GM21723 (cell line): ENCODE measurements at regions not wholly inside any gene's neighbourhood (a gene's known extent, or its start where the extent isn't known, plus 50 kb on each side); places are given as distances from the start of the nearest gene placed in this dataset.

Source experiments
- ATAC-seq: cut with Tn5 transposase; IDR thresholded peaks from one replicate; pipeline ENCODE4 v1.9.1; 2021; ENCODE audit warnings: mild to moderate bottlenecking, moderate library complexity; ENCODE audit not compliant: unreplicated experiment

DNA sequence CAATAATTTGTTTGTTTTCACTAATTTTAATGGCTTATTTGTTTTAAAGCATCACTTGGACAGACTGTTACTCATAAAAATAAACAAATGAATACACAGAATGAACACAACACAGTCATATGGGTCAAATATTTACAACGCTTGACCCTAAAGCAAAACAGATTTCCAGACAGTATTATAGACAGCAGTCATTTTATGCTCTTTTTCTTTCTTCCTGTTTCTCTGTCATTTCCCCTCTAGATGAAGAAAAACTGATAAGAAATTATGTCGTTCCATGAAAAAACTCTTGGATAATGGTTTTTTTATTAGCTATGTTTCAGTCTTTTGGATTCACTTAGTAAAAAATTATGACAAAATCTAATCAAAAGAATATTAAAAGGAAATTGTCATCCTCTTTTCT, 297.3 kb upstream of the NEGR1 start:
- ATAC-seq: no peak

DNA sequence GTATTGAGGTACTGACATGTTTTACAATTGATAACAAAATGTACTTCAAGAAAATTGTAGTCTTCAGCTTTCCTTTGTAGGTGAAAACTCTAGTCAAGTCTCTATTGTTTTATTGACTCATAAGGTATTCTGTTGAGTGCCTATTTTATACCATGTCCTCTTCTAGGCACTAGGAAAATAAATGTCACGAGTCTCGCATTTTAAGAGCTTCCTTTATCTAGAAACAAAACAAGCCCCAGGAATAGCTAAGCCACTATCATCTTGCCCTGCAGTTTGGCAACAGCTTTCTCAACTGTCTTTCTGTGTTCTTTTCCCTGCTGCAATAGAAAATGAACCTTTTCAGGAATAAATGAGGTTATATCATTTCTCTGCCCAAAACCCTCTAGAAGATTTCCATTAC, 288.5 kb upstream of the NEGR1 start:
- no peak for ATAC-seq

DNA sequence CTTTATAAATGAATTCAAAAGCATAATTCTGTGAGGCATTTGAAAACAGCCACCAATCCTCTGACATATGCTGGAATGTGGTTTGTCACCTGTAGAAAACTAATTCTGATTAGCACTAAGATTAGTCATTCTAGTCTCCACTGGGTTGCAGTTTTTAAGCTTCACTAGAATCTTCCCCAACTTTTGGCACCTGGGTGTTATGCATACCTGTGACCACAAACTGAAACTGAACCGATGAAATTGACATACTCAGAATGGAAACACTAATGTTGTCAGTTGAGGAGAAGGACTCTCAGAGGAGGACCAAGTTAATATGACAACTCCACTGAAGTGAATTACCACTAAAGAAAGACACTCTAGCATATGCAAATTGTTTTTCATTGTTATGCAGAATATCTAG, 285.8 kb upstream of the NEGR1 start:
- ATAC-seq: no peak

GRCh38 chr1:72567521-72567920, 285.2 kb upstream of the NEGR1 start:
- no peak for ATAC-seq

DNA sequence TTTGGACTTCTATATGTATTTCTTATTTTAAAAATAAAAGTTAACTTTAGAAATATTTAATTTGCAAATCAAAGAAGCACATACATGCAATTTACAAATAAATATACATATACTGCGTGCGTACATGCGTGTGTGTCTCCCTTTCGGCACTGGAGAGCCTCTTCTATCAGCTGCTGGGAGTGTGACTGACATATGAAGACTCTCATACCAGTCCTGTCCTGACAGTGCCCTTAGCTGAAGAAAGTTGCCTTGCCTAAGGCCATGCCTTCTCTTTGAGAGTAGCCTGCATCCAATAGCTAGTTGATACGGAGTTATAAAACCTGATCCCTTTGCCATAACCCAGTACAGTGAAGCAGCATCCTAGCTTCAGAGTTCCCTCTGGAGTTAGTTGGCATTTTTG, 282.4 kb upstream of the NEGR1 start:
- no peak for ATAC-seq

GRCh38 chr1:72557446-72558049, 275.2 kb upstream of the NEGR1 start:
- ATAC-seq: no peak

DNA sequence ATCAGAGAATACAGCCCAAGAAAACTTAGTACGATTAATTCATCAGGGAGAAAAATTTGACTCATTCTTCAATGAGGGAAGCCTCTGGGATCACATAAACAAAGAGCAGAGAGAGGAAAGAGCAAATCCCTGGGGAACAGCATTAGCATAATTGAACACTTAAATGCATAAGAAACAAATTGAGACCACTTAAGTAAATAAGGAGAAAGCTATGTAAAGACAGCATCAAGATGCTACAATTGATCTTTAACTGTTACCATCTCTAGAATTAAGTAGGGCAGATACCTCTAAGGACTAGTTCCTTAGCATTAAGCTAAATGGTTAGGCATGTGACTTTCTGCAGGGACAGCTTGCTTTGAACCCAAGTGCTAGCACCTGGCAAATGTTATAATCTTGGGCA, 265.1 kb upstream of the NEGR1 start:
- ATAC-seq: no peak

- ATAC-seq: no peak
Observed at GRCh38 chr1:72540674-72541073, 258.3 kb upstream of the NEGR1 start.

GRCh38 chr1:72535470-72535869, 253.1 kb upstream of the NEGR1 start:
- ATAC-seq: no peak

GRCh38 chr1:72530646-72531045, 248.3 kb upstream of the NEGR1 start:
- no peak for ATAC-seq

GRCh38 chr1:72526926-72527325, 244.6 kb upstream of the NEGR1 start:
- ATAC-seq: no peak

DNA sequence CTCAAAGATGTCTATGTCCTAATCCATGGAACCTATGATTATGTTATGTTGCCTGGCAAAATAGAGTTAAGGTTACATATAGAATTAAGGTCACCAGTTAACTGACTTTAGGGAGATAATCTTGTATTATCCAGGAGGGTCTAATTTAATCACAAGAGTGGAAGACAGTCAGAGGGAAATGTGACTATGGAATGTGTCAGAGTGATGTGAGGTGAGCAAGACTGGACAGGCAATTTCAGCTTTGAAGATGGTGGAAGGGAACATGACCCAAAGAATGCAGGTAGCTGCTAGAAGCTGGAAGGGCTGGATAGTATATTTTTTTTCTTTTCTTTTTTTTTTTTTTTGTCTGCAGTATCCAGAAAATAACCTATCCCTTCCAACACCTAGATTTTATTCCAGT, 241.7 kb upstream of the NEGR1 start:
- no peak for ATAC-seq

GRCh38 chr1:72521659-72522058, 239.3 kb upstream of the NEGR1 start:
- no peak for ATAC-seq

- ATAC-seq: no peak
Observed at GRCh38 chr1:72516826-72517225, 234.5 kb upstream of the NEGR1 start.

DNA sequence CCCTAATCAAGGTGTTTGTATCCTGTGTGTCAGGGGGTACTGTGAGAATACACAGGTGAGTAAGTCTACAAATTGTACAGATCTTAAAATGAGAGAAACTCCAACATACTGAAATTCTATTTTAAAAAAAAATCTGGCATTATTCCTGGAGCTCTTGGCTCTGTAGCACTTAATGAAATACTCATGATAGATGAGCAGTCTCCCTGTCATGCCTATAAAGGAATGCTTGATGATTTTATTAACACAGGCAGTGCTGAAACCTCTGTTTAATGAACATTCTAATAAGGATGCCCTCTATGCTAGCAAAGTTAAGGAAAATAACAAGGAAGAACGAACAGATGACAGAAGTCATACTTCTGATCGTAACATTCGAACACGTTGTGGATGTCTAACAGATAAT, 233.9 kb upstream of the NEGR1 start:
- no peak for ATAC-seq

DNA sequence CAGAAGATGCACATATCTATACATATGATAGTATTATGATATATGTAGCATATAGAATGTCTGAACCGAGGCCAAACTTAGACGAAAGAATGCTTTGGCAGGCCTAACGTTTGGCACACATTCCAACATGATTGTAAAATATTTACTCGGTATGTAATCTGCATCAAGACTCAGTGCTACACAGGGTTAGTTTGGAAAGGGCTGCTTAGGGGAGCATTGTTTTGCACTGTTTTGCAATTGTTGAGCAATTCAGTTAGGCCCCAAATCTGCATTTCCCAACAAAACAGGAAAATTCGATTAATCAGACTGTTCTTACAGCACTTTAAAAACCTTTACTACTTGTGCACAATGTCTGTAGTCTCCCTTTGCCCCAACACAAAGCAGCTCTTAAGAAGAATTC, 216.0 kb upstream of the NEGR1 start:
- ATAC-seq: no peak

- ATAC-seq: no peak
Observed at GRCh38 chr1:72489801-72490200, 207.5 kb upstream of the NEGR1 start.

DNA sequence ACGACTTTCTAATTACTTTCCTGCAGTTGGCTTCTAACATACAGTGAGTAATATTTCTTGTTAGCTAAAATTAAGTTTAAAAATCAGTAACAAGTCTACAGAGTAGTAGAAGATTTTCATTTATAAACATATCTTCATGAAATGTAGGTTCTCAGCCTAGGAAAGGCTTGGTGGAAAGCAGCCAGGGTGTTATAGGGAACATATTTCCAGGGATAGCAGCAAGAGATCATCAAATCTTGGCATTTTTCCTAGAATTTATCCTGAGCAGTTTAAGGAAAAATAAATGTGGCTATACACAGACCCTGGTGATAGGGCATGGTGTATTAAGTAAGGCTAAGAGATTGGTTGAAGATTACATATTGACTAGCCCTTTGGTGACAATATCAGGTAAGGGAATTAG, 203.5 kb upstream of the NEGR1 start:
- ATAC-seq: no peak

DNA sequence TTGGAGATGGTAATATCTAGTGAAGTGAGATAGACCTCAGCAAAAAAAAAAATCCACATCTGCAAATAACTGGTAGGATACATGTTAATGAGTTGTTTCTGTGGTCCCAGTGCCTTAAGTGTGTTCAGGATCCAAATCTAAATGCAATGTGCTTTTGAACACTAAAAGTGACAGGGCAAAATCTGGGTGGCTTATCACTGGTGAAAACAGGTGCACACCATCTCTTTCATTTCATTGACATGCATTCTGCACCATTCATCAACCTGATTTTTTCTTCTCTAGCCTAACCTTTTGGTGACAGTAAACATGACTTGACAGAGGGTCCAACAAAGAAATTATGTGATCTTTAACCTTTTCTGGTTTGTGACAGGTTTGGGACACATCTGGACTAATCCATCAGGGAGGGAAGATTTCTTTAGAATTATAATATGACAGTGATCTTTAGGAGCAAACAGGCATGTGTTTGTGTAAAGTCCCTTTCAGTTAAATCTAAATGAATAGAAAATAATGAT, 201.6 kb upstream of the NEGR1 start:
- no peak for ATAC-seq

- no peak for ATAC-seq
Observed at GRCh38 chr1:72482736-72483413, 200.5 kb upstream of the NEGR1 start.

GRCh38 chr1:72481420-72481970, 199.2 kb upstream of the NEGR1 start:
- no peak for ATAC-seq

GRCh38 chr1:72466376-72466775, 184.0 kb upstream of the NEGR1 start:
- no peak for ATAC-seq
